BE2C (cell line): ENCODE measurements at regions not wholly inside any gene's neighbourhood (a gene's known extent, or its start where the extent isn't known, plus 50 kb on each side); places are given as distances from the start of the nearest gene placed in this dataset.

Experiments used
- DNase-seq: peaks from one replicate; pipeline ENCODE4 v3.0.0-alpha.2; 2020
- H3K27me3 ChIP-seq: fragments of 250-450 bp; sonication (Bioruptor Pico); 2 replicates; pipeline ENCODE4 v1.5.1; 2020; ENCODE audit warnings: mild to moderate bottlenecking
- H3K36me3 ChIP-seq: fragments of 250-450 bp; sonication (Bioruptor Pico); 2 replicates; pipeline ENCODE4 v1.5.1; 2020; ENCODE audit warnings: mild to moderate bottlenecking
- H3K4me1 ChIP-seq: fragments of 250-450 bp; sonication (Bioruptor Pico); 2 replicates; pipeline ENCODE4 v1.5.1; 2020
- H3K4me3 ChIP-seq: 2 replicates; pipeline ENCODE4 v1.5.1; 2011; ENCODE audit warnings: low read depth, low read length
- H3K9me3 ChIP-seq: fragments of 250-450 bp; sonication (Bioruptor Pico); 2 replicates; pipeline ENCODE4 v1.5.1; 2020
- TF ChIP-seq, protein P1 (sequence below): IDR thresholded peaks from 2 replicates; pipeline ENCODE4 v1.5.1; 2012; ENCODE audit warnings: mild to moderate bottlenecking, low read depth, low read length

DNA sequence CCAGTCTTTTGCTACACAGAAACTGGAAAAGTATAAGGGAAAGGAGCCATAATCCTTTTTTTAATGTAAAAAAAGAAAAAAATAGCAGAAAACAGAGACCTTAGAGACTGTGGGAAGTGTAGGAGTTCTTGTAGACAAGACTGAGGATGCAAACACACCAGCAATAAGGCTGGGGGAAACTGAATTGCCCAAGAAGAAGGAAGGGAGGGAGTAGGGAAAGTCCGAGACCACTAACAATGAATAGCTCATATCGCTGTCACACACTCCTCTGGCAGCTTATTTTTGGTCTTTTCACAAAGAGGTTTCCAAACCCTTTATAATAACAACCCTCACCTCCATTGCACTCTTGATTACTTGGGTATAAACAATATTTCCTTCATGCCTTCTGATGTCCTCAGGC lies 952.0 kb downstream of the SLITRK5 start:
- H3K27me3 ChIP-seq = no peaks in the 10 kb centered on the region
- H3K9me3 ChIP-seq = no peaks in the 10 kb centered on the region
- no peaks in the 10 kb centered on the region for H3K4me1 ChIP-seq
- H3K4me3 ChIP-seq = no peak overlapping the region
- TF ChIP-seq, protein P1, sequence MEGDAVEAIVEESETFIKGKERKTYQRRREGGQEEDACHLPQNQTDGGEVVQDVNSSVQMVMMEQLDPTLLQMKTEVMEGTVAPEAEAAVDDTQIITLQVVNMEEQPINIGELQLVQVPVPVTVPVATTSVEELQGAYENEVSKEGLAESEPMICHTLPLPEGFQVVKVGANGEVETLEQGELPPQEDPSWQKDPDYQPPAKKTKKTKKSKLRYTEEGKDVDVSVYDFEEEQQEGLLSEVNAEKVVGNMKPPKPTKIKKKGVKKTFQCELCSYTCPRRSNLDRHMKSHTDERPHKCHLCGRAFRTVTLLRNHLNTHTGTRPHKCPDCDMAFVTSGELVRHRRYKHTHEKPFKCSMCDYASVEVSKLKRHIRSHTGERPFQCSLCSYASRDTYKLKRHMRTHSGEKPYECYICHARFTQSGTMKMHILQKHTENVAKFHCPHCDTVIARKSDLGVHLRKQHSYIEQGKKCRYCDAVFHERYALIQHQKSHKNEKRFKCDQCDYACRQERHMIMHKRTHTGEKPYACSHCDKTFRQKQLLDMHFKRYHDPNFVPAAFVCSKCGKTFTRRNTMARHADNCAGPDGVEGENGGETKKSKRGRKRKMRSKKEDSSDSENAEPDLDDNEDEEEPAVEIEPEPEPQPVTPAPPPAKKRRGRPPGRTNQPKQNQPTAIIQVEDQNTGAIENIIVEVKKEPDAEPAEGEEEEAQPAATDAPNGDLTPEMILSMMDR = no peak
- H3K36me3 ChIP-seq = no peaks in the 10 kb centered on the region
- DNase-seq = no peak

DNA sequence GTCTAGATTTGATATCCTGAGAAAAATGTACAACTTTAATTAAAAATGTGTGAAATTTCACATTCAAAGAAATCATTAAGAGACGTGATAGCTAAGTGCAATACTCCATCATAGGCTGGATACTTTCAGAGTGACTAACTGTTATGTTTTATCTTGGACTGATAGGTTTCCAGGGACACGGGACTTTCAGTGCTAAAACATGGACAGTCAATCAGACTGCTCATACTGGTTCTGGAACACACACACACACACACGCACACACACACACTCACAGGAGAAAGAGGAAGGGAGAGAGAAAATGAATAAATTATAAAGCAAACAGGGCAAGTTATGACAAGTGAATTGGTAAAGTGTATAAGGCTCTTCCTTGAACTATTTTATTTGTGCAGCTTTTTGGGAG lies 955.9 kb downstream of the SLITRK5 start:
- Histone ChIP-seq H3K27me3 (no peaks in the 10 kb centered on the region), H3K36me3 (no peaks in the 10 kb centered on the region), H3K4me3 (no peak overlapping the region), H3K4me1 (no peaks in the 10 kb centered on the region; the same call in 1 of the 2 replicates), H3K9me3 (no peaks in the 10 kb centered on the region)
- TF ChIP-seq, protein P1 = no peak
- DNase-seq = no peak

DNA sequence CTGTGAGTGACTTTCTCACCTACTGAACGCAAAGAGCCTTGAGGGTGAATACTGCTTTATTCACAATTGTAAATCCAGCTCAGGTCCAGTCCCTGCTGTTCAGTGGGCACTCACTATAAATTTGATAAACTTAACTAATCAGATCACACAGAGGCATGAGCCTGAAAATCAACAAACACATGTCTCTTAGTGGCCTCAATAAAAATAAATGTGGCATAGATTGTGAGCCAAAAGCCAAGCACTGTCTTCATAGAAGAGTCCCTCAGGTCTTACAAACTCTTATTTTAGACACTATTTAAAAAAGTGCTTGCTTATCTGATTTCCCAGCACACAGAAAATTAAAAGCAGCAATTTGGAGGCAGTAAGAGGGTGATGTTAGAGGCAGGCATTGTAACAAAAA lies 957.7 kb downstream of the SLITRK5 start:
- no peak for DNase-seq
- Histone ChIP-seq H3K4me3 (no peak overlapping the region), H3K4me1 (no peaks in the 10 kb centered on the region; the same call in 1 of the 2 replicates), H3K27me3 (no peaks in the 10 kb centered on the region), H3K36me3 (no peaks in the 10 kb centered on the region), H3K9me3 (no peaks in the 10 kb centered on the region)
- TF ChIP-seq, protein P1 = no peak

DNA sequence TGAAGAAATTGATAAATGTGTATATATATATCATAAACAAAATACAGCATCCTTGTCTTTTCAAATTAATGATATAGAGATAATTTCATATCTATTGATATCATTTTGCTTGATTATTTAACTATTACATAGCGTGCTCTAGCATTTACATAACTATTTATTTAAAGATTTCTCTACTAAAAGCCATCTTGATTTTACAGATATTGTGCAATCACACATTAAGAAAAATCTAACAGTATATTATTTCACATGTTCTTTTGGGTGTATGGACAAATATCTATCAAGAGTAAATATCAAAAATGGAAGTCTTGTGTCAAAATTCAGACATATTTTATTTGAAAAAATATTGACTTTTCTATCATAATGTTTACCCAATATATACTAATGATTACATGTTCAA lies 966.8 kb downstream of the SLITRK5 start:
- no peak for DNase-seq
- H3K36me3 ChIP-seq = no peaks in the 10 kb centered on the region
- no peaks in the 10 kb centered on the region for H3K27me3 ChIP-seq
- TF ChIP-seq, protein P1 = no peak
- no peaks in the 10 kb centered on the region for H3K4me1 ChIP-seq
- no peak overlapping the region for H3K4me3 ChIP-seq
- no peaks in the 10 kb centered on the region for H3K9me3 ChIP-seq

DNA sequence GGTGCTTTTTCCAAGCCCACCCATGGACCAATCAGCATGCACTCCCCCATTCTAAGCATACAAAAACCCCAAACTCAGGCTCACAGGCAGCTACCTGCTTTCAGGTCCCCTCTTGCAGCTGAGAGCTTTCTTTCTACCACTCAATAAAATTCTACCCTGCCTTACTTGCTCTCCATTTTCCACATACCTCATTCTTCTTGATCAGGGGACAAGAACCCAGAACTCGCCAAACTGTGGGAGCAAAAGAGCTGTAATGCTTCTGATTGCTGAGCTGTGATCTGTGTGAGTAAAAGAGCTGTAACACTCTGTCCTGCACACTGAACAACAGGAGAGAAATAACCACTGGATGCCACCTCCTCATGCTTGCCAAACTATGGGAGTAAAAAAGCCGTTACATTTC lies 972.1 kb downstream of the SLITRK5 start:
- Histone ChIP-seq H3K4me3 (no peak overlapping the region), H3K4me1 (no peaks in the 10 kb centered on the region), H3K36me3 (no peaks in the 10 kb centered on the region), H3K27me3 (no peaks in the 10 kb centered on the region), H3K9me3 (peaks cover 4% of the 10 kb centered on the region; the same call in 1 of the 2 replicates)
- TF ChIP-seq, protein P1 = no peak
- no peak for DNase-seq

DNA sequence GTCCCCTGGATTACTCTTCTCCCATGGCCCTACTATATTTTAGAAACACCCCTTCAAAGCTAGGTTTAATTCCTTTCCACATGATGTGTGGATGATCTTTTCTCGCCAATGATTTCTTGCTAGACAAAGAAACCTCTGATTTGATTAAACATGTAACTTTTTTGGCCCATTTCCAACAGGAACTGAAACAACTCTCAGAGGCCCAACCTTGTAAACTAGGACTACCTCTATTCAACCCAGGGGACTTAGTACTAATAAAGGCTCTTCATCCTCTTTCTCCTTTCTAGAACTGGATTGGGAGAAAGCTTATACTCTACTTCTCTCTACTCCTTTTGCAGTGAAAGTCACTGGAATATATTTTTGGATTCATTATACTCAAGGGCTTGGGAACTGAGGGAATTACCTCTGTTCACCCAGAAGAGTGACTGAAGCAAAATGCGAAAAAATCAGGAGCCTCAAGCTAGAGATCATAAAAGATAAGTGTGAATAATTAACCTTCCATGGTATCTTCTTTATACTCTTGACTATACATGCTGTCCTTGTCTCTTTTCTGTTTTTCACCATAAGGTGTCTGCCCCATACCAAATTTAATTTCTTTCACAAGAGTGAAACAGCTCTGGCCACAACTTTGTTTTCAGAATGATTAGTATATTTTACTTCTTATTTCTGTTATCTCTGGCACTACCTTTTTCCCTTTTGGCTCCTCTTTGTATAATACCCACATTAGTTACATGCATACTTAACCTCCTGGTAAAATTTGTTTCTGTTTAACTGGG lies 977.6 kb downstream of the SLITRK5 start:
- no peak for DNase-seq
- Histone ChIP-seq H3K36me3 (no peaks in the 10 kb centered on the region), H3K4me1 (no peaks in the 10 kb centered on the region), H3K4me3 (no peak overlapping the region), H3K27me3 (no peaks in the 10 kb centered on the region), H3K9me3 (peaks cover under 1% of the 10 kb centered on the region; the same call in 1 of the 2 replicates)
- TF ChIP-seq, protein P1 = no peak
